ENCODE measurements at regions not wholly inside any gene's neighbourhood (a gene's known extent, or its start where the extent isn't known, plus 50 kb on each side); places are given as distances from the start of the nearest gene placed in this dataset.
"Not testable (repeated sequence)": the region's sequence is repeated elsewhere in the genome, so short reads cannot be mapped to it uniquely, and the experiment has no call there.

DNA sequence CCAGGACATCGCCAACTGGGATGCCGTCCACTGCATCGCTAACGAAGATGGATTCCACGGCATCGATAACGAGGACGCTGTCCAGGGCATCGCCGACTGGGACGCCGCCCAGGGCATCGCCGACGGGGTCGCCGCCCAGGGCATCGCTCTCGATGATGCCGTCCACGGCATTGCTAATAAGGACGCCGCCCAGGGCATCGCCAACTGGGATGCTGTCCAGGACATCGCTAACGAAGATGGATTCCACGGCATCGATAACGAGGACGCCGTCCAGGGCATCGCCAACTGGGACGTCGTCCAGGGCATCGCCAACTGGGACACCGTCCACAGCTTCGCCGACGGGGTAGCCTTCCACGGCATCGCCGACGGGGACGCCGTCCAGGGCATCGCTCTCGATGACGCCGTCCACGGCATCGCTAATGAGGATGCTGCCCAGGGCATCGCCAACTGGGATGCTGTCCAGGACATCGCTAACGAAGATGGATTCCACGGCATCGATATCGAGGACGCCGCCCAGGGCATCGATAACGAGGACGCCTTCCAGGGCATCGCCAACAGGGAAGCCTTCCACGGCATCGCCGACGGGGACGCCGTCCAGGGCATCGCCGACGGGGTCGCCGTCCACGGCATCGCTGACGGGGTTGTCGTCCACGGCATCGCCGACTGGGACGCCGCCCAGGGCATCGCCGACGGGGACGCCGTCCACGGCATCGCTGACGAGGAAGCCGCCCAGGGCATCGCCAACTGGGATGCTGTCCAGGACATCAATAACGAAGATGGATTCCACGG, 948.4 kb downstream of the TUBA3C start:
- Mint-ChIP-seq H3K9me3 (peaks cover 5% of the 10 kb centered on the region), H3K4me1 (ENCODE audit: low read depth) (no peaks in the 10 kb centered on the region), H3K36me3 (ENCODE audit: low read depth) (no peaks in the 10 kb centered on the region), H3K4me3 (no peak overlapping the region), H3K27me3 (ENCODE audit: low read depth) (no peaks in the 10 kb centered on the region), H3K27ac (no peak overlapping the region)
- DNase-seq (ENCODE audit: low spot score) = no peak

DNA sequence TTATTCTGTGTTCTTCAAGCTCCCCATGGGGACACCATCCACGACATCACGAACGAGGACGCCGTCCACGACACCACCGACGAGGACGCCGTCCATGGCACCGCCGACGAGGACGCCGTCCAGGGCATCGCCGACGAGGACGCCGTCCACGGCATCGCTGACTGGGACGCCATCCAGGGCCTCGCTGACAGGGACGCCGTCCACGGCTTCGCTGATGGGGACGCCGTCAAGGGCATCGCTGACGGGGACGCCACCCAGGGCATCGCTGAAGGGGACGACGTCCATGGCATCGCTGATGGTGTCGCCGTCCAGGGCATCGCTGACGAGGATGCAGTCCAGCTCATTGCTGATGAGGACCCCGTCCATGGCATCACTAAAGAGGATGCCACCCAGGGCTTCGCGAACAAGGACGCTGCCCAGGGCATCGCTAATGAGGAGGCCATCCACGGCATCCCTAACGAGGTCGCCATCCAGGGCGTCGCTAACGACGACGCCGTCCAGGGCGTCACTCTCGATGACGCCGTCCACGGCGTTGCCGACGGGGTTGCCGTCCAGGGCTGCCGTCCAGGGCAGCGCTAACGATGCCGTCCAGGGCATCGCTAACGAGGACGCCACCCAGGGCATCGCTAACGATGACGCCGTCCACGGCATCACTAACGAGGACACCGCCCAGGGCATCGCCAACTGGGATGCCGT, 949.2 kb downstream of the TUBA3C start:
- Mint-ChIP-seq H3K27ac (no peak overlapping the region), H3K4me1 (ENCODE audit: low read depth) (no peaks in the 10 kb centered on the region), H3K4me3 (no peak overlapping the region), H3K36me3 (ENCODE audit: low read depth) (no peaks in the 10 kb centered on the region), H3K9me3 (peaks cover 8% of the 10 kb centered on the region), H3K27me3 (ENCODE audit: low read depth) (no peaks in the 10 kb centered on the region)
- DNase-seq (ENCODE audit: low spot score) = no peak

DNA sequence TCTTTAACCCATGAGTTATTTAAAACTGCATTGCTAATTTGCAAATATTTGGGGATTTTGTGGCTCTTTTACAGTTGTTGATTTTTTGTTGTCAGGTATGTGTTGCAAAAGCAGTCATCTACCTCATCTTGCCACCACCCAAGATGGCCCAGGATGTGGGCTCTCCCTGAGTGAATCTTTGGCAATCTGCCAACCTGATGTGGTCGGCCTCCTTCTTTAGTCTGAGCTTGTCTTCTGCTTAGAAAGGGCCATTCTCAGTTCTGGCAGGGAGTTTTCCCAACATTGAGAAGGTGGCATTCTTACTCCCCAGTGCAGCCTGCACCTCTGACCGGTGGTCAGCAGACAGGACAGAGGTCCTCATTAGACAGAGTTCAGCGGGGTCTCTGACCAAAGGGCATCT, 957.2 kb downstream of the TUBA3C start:
- H3K4me1 Mint-ChIP-seq (ENCODE audit: low read depth); H3K27me3 Mint-ChIP-seq (ENCODE audit: low read depth); H3K36me3 Mint-ChIP-seq (ENCODE audit: low read depth); H3K4me3 Mint-ChIP-seq; H3K27ac Mint-ChIP-seq; DNase-seq (ENCODE audit: low spot score): not testable (repeated sequence)
- H3K9me3 Mint-ChIP-seq = peaks cover 24% of the 10 kb centered on the region

DNA sequence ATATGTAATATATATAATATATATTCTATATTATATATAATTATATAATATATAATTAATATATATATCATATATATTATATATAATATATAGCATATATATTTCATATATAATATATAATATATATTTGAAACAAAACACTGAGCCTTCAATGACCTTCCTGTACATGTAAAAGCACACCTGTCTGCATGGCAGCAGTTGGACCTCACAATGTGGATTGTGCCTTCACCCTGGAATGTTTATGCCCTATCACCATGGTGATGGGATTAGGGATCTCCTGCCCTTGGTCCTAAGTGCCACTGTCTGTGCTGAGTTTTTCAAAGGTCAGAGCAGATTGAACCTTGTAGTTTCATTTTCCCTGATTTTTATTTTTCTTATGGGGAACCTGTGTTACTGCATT, 966.9 kb downstream of the TUBA3C start:
- H3K36me3 Mint-ChIP-seq (ENCODE audit: low read depth); DNase-seq (ENCODE audit: low spot score); H3K27ac Mint-ChIP-seq; H3K4me3 Mint-ChIP-seq; H3K27me3 Mint-ChIP-seq (ENCODE audit: low read depth); H3K4me1 Mint-ChIP-seq (ENCODE audit: low read depth): not testable (repeated sequence)
- H3K9me3 Mint-ChIP-seq = peaks cover 15% of the 10 kb centered on the region

DNA sequence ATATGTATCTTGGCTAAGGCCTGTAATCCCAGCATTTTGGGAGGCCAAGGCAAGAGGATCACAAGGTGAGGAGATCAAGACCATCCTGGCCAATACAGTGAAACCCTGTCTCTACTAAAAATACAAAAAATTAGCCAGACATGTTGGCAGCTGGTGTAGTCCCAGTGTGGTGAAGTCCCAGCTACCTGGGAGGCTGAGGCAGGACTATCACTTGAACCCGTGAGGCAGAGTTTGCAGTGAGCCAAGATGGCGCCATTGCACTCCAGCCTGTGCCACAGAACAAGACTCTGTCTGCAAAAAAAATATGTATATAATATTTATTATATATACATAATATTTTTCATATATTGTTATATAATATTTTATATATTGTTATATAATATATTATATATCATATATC, 968.1 kb downstream of the TUBA3C start:
- H3K27me3 Mint-ChIP-seq (ENCODE audit: low read depth); DNase-seq (ENCODE audit: low spot score); H3K4me1 Mint-ChIP-seq (ENCODE audit: low read depth); H3K36me3 Mint-ChIP-seq (ENCODE audit: low read depth); H3K27ac Mint-ChIP-seq; H3K4me3 Mint-ChIP-seq: not testable (repeated sequence)
- H3K9me3 Mint-ChIP-seq = peaks cover 15% of the 10 kb centered on the region

DNA sequence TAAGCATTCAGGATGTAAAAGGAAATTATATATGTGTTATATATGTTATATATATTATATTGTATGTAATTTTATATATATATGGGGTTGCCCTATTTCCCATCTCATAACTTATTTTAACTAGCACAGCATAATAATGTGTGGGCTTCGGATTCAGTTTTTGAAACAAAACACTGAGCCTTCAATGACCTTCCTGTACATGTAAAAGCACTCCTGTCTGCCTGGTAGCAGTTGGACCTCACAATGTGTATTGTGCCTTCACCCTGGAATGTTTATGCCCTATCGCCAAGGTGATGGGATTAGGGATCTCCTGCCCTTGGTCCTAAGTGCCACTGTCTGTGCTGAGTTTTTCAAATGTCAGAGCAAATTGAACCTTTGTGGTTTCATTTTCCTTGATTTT, 968.8 kb downstream of the TUBA3C start:
- Mint-ChIP-seq H3K27ac (no peak overlapping the region), H3K4me3 (no peak overlapping the region), H3K36me3 (ENCODE audit: low read depth) (no peaks in the 10 kb centered on the region), H3K4me1 (ENCODE audit: low read depth) (no peaks in the 10 kb centered on the region), H3K27me3 (ENCODE audit: low read depth) (no peaks in the 10 kb centered on the region), H3K9me3 (peaks cover 15% of the 10 kb centered on the region)
- DNase-seq (ENCODE audit: low spot score) = peak; percentile 11

DNA sequence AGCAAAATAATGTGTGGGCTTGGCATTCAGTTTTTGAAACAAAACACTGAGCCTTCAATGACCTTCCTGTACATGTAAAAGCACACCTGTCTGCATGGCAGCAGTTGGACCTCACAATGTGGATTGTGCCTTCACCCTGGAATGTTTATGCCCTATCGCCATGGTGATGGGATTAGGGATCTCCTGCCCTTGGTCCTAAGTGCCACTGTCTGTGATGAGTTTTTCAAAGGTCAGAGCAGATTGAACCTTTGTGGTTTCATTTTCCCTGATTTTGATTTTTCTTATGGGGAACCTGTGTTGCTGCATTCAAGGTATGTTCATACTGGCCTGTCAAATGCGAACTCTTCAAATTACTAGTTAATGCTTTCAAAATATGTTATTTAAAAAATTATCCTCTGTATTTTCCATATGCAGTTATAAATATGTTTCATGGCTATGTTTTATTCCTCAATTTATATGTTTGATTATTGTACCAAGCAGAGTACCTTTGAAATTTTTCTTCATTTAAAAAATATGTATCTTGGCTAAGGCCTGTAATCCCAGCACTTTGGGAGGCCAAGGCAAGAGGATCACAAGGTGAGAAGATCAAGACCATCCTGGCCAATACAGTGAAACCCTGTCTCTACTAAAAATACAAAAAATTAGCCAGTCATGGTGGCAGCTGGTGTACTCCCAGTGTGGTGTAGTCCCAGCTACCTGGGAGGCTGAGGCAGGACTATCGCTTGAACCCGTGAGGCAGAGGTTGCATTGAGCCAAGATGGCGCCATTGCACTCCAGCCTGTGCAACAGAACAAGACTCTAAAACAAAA, 969.7 kb downstream of the TUBA3C start:
- H3K36me3 Mint-ChIP-seq (ENCODE audit: low read depth); H3K4me3 Mint-ChIP-seq; H3K27ac Mint-ChIP-seq; H3K27me3 Mint-ChIP-seq (ENCODE audit: low read depth); H3K4me1 Mint-ChIP-seq (ENCODE audit: low read depth): not testable (repeated sequence)
- peaks cover 15% of the 10 kb centered on the region for H3K9me3 Mint-ChIP-seq
- peak; percentile 7 for DNase-seq (ENCODE audit: low spot score)

DNA sequence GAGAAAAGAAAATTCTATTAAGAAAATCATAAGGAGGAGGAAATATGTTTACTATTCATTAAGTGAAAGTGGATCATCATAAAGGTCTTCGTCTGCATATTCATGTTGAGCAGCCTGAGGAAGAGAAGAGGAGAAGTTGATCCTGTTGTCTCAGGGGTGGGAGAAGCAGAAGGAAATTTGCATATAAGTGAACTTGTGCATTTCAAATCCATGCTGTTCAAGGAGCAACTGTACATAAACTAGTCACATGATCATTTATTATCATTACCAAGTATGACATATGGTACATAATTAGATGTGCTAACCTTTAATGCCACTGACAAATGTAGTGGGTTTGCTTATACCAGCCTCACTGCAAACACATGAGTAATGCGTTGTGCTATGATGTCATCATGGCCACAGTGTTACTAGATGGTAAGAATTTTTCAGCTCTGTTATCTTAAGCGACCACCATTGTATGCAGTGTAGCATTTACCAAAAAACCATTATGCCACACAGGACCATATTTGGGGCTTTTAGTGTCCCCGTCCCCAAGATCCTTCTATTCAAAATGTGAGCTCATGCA, 976.9 kb downstream of the TUBA3C start:
- H3K27ac Mint-ChIP-seq; H3K27me3 Mint-ChIP-seq (ENCODE audit: low read depth); H3K4me3 Mint-ChIP-seq; DNase-seq (ENCODE audit: low spot score); H3K36me3 Mint-ChIP-seq (ENCODE audit: low read depth); H3K4me1 Mint-ChIP-seq (ENCODE audit: low read depth); H3K9me3 Mint-ChIP-seq: not testable (repeated sequence)

DNA sequence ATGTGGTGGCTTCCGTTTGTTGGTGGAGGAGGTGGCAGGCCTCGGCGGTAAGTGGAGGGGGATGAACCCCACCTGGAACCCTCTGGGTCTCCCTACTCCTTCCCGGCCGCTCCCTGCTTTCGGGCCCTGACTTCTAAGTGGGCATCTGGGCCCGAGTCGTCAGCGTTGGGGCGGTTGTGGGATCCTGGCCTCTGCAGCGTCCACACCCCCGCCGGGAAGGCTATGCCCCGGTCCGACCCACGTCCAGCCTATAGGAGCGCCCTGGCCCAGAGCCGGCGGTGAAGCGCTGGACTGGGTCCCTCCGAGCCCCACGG, 986.3 kb downstream of the TUBA3C start:
- DNase-seq (ENCODE audit: low spot score); H3K4me1 Mint-ChIP-seq (ENCODE audit: low read depth); H3K27ac Mint-ChIP-seq; H3K36me3 Mint-ChIP-seq (ENCODE audit: low read depth); H3K27me3 Mint-ChIP-seq (ENCODE audit: low read depth); H3K4me3 Mint-ChIP-seq: not testable (repeated sequence)
- H3K9me3 Mint-ChIP-seq = peaks cover 12% of the 10 kb centered on the region

DNA sequence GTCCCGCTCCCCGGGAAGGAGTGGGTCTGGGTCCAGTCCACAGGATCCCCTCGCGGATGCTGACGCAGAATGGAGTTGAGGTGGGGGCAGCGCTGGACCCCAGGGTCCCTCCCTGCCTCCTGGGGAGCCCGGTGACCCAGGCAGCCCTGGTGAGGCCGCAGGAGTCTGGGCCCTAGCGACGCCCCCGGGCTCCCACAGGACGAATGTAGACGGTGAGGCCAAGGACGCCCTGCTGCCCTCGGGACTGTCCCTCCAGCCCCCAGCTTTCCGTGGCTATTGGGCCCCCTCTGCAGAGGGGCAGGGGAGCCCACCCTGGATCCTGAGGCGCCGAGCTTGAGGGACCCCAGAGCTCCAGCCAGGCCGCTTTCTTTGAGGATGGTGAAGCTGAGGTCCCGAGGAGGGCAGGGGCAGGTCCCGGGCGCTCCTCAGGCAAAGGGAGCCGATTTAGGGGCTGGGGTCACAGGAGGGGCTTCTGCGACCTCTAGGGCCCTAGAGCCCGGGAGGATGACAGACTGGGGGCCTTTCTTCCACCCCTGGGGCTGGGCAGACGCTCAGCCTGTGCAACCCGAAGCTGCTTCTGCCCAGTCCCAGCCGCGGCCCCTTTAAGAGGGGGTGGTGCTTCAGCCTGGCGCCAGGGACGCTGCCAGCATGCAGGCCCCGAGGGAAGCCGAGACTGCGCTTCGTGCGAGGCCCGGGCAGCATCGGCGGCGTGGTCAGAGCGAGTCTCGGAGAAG, 986.8 kb downstream of the TUBA3C start:
- H3K27ac Mint-ChIP-seq; DNase-seq (ENCODE audit: low spot score); H3K36me3 Mint-ChIP-seq (ENCODE audit: low read depth); H3K27me3 Mint-ChIP-seq (ENCODE audit: low read depth); H3K4me3 Mint-ChIP-seq; H3K4me1 Mint-ChIP-seq (ENCODE audit: low read depth); H3K9me3 Mint-ChIP-seq: not testable (repeated sequence)

DNA sequence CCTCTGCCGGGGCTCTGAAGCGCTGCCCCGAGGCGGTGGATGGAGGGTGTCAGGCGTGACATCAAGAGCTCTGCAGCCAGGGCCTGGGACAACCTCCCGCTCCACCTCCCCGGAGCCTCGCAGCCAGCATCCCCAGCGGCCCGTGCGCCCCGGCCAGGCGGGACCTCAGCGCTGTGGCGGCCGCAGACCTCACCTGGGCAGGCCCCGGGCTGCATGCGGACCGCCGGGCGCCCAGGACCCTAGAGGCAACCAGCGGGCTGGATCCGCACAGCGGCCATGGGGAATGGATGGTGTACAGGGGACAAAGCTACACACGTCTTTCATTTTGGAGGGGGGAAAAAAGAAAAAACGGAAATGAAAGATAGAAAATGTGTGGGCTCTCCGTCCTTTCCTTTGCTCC, 987.5 kb downstream of the TUBA3C start:
- H3K9me3 Mint-ChIP-seq; H3K4me1 Mint-ChIP-seq (ENCODE audit: low read depth); H3K36me3 Mint-ChIP-seq (ENCODE audit: low read depth); H3K4me3 Mint-ChIP-seq; H3K27me3 Mint-ChIP-seq (ENCODE audit: low read depth); H3K27ac Mint-ChIP-seq; DNase-seq (ENCODE audit: low spot score): not testable (repeated sequence)

All from T-helper 2 cell treated with Interferon-gamma antibody and Interleukin-4, amounts not matched to agents 5 μg/mL and 100 μg/mL, for 36 hours (primary cell).